Muscle of arm (tissue), 1 donor: ENCODE measurements at regions not wholly inside any gene's neighbourhood (a gene's known extent, or its start where the extent isn't known, plus 50 kb on each side); places are given as distances from the start of the nearest gene placed in this dataset.

Experiments used
- DNase-seq: peaks from one replicate; pipeline ENCODE4 v3.0.0-alpha.2; 2013

DNA sequence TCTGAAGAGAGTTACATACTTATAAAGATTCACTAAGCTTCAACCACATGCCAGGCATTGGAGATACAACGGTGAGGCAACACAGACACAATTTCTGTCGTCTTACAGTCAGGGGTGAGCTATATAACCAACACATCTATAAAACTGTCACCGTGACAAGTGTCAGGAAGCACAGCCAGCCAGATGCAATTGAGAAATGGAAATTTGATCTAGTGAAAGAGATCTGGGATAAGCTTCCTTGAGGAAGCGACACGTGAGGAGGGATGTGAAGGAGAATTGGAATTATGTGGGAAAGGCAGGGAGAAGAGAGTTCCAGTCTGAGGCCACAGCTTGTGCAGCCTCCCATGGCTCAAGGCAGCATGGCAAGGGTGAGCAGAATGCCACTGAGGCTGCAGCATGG is 50.9 kb upstream of the ZNF354B start:
- no peak for DNase-seq

DNA sequence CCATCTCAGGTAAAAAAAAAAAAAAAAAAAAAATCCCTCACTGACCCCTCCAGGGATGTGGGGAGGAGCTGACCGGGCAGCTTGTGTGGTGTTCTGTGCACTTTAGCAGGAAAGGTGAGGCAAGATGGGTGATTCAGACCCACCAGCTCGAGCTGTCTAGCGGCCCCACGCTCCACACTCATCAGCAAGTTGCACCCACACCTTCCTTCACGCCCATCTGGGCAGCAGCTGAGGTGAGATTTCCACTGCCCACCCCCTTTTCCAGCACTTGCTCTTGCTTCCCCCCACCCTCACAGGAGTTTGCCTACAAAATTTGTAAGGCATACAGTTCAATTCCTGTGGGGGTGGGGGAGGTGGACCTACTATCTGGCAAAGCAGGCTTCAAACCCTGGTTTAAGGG is 58.7 kb upstream of the ZNF354B start:
- DNase-seq = no peak

DNA sequence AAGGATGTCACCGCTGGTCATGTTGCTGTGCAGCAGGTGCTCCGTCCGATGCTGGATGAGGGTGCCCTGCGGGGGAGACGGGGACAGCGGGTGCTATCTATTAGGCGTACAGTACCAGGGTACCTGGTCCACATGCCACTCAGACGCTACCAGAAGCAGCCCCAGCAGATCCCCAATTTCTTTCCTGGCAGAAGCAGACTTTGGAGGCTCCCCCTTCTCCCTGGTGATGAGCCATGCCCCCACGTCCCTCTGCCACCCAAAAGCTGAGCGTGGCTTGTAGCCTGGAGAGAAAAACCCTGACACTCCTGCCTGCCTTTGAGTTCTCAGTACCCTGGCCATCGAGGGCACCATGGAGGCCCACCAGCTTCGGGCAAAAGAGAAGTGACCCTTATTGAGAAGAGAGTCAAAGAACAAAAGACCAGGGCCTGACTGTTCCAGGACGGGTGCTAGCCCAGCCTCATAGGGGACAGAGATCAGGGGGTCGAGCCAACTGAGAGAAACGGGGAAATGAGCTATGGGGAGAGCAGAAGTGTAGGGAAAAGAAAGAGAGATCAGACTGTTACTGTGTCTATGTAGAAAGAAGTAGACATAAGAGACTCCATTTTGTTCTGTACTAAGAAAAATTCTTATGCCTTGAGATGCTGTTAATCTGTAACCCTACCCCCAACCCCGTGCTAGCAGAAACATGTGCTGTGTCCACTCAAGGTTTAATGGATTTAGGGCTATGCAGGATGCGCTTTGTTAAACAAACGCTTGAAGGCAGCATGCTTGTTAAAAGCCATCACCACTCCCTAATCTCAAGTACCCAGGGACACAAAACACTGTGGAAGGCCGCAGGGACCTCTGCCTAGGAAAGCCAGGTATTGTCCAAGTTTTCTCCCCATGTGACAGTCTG is 62.0 kb upstream of the ZNF354B start:
- DNase-seq = no peak

DNA sequence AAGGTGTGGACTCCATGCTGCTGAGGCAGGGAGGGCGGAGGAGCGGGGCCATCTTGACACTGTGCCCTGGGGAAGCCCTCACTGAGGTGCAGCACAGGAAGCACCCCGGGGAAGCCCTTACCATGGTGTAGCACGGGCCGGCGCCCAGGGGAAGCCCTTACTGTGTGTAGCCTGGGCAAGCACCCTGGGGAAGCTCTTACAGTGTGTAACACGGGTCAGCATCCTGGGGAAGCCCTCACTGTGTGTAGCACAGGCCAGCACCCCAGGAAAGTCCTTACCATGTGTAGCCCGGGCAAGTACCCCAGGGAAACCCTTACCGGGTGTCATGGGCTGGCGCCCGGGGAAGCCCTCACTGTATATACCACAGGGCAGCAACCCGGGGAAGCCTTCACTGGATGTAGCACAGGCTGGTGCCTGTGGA is 62.6 kb upstream of the ZNF354B start:
- DNase-seq = no peak

DNA sequence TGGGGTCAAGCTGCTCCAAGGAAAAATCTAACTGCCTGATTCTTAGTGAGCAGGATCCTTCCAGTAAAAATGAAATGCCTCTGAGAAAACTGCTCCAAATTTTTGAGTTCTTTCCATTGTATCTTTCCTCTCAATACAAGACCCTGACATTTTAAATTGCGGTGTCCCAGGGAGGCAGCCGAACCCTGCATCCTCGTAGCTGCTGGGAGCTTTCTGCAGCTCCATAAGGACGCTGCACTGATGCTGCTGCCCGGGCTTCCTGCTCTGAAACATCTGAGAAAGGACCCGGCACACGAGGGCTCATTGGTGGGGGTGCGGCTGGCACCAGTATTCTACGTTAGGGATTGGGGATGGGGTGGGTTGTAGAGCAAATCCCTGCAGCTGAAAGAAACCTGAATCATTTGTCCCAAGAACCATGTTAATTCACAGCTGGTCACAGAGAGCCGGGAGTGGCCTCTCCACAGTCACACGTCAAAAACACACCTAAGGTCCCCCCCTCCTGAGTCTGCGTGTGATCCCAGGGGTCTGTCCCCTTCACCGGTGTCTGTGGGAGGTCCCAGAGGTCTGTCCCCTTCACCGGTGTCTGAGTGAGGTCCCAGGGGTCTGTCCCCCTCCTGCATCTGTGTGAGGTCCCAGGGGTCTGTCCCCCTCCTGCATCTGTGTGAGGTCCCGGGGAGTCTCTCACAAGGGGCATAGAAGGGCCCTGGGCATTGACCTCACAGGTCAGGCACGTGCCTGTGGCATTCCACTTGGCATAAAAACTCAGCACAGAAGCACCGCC is 63.4 kb upstream of the ZNF354B start:
- no peak for DNase-seq

DNA sequence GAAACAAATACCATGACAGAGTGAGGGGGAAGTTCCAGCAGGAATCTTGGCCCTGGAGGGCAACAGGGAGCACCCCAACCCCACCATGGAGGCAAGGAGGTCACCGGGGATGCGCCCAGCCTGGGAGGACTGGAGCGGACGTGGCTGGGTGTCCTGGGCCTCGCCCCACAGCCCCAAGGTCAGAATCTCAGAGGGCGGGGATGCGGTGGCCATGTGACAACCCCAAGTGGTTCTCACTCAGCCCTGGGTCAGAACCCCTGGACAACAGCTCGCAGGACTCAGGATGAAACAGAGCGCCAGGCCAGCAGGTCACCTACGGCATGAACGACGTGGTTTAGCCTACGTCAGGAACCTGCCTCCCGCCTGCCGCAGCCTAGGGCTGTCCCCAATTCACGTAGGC is 64.0 kb upstream of the ZNF354A start:
- DNase-seq = no peak

DNA sequence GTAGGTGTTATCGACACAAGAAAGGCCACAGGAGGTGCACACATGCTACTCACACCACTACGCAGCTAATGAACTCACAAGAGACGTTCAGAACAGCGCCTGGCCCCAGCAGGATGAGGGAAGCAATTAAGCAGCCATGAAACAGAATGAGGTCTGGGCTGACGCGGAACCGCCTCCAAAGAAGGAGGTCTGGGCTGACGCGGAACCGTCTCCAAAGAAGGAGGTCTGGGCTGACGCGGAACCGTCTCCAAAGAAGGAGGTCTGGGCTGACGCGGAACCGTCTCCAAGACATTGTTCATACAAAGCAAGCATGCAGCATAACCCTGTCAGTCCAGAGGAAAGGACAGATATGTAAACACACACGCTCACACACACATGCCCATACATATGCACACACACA is 63.2 kb upstream of the ZNF354A start:
- DNase-seq = no peak

DNA sequence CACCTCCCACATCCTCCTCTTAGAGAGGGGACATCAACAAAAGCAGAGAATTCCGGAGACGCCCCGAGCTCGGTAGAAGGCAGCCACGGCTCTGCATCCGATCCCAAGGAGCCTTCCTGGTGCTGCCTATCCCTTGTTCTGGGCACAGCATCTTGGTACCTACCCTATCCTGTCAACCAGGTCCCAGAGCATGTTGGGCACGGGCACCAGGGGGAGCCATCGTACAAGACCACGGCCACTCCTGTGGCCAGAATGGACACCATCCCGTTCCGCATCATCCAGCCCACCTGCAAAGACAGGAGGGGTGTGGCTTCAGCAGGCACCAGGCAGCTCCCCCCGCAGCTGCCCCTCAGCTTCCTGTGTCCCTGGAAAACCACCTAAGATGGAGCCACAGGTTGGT is 62.7 kb upstream of the ZNF354A start:
- peak; percentile 13 for DNase-seq

DNA sequence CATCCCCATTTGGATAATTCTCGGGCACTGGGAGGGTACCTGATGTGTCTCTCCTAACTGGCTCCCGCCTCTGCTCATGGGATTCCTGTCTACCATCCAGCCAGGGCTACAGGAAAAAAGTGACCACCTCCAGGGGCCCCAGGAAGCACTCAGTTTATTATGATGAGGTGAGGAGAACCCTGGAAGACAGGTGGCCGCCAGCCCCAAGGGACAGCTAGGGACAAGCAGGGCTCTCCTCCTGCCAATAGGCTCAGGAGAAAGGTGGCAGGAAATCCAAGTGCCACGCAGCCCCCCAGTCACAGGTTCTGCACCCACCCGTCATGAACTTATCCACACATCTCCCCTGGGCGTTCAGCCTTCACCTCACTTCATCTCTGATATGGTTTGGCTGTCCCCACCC is 61.5 kb upstream of the ZNF354A start:
- no peak for DNase-seq

DNA sequence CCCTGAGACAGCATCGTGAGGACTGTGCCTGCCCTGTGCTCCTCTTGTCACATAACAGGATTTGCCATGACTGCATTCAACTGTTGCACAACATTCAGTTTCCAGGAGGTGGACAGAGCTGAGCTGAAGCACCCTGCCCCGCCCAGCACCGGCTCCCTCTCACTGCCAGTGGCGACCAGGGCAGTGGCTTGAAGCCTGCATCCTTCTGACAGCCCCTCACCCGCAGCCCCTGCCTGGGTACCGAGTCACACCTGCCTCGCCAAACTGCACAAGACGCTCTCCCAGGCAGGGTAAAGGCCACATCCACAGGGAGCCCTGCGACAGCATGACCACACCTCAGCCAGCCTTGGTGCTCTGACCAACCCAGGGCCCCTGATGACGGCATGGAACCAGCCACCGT is 59.9 kb upstream of the ZNF354A start:
- no peak for DNase-seq

DNA sequence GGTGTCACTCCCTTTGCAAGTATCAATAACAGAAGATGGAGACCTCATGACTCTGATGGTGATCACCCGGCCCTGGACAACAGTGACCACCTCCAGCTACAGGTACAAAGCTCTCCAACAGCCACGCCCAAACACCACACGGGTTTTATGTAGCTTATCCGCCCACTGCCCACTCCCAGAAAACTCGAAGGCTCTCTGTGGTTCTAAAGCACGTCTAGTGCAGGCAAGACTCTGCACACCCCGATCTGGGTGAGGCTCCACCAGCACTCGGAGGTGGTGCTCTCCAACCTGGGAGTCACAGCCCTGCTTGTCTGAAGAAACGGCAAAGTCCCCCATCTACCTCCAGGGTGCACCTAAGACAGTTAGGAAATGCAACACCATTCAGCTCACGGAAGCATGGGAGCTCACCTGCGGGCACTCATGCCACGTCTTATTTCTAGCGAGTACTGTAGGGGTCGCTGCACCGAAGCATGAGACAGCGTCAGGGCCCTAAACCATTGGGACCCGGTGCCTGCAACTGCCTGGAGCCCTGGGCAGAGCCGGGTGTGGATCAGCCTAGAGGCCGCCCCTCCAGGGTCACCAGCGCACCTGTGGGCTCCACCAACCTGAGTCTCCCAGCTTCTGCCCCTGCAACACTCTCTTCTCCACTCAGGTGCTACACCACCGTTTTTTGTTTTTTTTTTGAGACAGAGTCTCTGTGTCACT is 58.1 kb upstream of the ZNF354A start:
- no peak for DNase-seq

DNA sequence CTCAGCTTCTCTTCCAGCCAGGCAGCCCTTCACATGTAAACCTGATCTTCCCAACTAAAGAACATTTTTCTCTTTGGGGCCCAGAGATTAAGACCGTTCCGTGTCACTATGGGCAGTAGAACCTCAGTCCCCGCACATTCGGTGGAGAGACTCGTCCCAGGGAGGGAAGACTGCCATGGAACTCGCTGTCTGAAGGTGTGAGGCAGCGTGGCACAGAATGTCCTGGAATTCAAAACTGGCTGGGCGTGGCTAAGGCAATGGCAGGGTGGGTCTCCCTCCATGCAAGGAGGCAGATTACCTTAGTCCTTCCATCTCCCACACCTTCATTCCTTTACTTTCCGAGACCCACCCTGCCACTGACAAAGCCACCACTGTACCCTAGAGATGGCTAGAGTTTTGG is 57.4 kb upstream of the ZNF354A start:
- no peak for DNase-seq

DNA sequence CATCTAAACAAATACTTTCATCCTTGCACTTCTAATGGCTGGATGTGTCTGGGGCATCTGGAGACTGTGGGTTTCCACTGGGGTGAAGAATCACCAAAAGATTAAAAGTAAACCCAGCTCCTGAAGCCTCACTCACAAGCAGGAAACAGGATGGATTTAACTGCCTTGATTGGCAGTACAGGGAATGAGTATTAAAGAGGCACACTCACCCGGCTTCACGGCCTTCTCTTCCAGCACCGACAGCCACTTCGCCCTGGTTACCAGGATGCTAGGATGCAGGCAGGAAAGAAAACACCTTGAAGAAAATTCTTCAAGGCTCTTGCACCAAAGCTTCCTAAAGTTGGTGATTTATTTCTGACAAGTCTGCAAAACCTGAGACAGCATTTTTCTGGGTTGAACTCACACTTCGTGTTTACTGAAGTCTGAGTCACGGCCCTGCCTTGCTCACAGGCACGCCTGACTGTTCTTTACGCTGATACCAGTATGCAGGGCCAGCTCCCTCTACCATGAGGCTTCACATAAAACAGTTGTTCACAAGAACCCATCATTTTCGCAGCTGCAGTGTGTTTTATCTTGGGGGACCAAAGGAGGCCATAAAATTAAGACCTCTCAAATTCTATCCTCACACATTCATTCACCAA is 56.5 kb upstream of the ZNF354A start:
- DNase-seq = no peak

DNA sequence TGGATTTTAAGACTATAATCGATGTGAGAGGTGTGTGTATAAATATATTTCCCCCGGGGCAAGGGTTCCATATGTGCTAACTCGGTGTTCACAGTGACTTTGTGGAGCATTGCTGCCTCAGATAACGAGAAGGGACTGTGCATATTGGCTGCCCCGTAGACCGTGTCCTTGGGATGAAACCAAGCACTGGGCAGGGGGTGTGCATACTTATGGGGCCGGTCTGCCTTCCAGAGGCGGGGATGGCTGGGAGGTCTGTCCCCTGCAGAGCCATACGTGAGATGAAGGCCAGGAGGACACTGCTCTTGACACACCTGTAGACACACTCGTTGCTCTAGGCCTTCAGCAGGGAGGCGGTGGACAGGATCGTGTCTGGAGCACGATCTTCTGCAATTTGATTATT is 56.0 kb upstream of the ZNF354A start:
- no peak for DNase-seq

DNA sequence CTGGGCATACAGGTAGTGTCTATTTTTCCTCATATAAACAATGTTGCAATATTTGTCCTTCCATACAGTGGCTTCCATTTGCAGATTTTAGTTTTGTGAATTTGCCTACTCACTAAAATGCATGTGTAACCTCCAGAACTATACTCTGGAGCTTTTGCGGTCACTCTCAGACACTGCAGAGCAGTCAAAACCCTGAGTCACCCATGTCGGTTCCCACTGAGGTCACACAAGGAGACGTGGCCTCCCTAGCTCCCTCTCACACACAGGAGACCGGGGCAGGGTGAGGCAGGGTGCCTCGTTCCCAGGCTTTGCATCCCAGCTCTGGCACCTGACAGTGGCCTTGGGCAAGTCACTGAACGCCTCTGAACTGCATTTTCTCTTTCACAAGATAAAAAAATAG is 55.5 kb upstream of the ZNF354A start:
- DNase-seq = no peak

DNA sequence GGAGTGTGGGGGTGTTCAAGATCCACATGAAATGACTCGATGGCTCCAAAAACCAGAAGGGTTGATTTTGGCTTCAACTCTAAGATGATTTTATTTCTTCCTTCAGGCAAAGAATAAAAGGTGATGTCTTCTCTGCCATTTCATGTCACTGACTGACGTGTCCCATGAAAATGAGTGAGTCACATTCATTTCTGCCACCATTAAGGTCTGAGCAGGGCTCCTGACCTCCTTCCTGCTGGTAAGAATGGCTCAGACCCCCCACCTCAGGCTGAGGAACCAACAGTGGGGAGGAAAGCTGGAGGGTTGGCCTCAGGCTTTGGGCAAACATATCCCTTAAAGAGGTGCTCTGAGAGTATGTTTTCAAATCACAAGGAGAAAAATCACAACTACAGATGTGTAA is 53.9 kb upstream of the ZNF354A start:
- DNase-seq = no peak

DNA sequence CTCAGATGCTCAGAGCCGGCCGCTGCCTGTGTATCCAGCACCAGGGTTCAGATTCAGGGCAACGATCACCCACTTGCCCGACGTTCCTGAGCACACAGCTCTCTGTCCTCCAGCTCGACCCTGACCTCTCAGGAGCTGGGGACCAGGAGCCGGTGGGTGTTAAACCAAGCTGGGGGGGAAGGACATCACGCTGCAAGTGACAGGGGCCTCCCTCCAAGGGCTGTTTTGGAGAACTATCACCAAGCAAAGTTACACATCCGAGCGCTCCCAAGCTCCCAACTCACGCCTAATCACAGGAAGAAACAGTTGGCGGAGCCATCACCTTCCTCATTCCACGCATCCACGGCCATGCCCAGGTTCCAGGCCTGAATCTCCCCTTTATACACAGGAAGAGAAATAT is 51.5 kb upstream of the ZNF354A start:
- no peak for DNase-seq

DNA sequence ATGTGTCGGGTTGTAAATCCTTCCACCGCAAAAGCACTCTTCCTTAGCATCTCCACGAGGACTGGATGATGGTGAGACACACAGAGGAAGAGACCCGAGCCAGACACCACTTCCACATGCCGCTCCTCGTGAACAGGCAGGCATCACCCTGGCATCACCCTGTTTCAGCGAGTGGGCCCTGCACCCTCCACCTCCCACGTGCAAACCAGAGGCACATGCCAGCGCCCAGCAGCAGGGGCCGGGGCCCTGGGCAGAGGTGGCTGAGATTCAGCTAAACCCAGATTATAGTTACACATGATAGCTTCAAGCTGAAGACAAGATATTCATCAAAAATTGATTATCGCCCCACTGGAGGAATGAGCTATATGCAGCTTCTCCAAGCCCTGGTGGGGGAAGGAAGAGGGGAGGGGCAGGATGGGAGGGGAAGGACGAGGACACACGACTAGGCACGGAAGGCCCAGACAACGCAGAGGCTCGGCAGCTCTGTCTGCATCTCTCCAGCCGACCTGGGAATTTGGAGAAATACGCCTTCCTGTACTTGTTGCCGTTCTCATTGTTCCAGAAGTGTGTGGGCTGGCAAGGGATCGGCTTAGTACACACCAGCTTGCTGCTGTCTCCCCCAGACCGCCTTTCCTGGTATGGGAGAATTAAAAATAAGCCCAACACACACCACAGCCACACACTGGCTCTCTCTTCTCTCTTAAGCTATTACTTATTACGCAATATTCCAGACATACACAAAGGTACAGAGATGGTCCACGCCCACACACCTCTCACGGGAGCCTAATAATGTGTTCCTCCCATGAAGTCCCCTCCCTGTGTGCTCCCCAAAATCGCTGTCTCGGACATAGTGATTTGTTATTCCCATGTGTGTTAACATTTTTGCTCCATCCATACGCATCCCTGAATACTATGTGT is 50.4 kb upstream of the ZNF354A start:
- DNase-seq = no peak
